RWPE2 (cell line): ENCODE measurements at regions not wholly inside any gene's neighbourhood (a gene's known extent, or its start where the extent isn't known, plus 50 kb on each side); places are given as distances from the start of the nearest gene placed in this dataset.

Source experiments
- ATAC-seq: fragments of 200-7000 bp; cut with Tn5 transposase; 3 replicates; pipeline ENCODE4 v1.9.1; 2021; ENCODE audit warnings: low read depth
- DNase-seq: peaks from one replicate; pipeline ENCODE4 v3.0.0-alpha.2; 2020; ENCODE audit warnings: low spot score
- H3K27ac ChIP-seq: fragments of 450-650 bp; 2 replicates; pipeline ENCODE4 v1.5.1; 2017; ENCODE audit warnings: mild to moderate bottlenecking; ENCODE audit not compliant: poor library complexity, severe bottlenecking
- H3K27me3 ChIP-seq: fragments of 250-450 bp; sonication (Bioruptor Pico); 2 replicates; pipeline ENCODE4 v1.5.1; 2021; ENCODE audit warnings: mild to moderate bottlenecking, moderate library complexity; ENCODE audit not compliant: insufficient read depth, poor library complexity, severe bottlenecking
- H3K36me3 ChIP-seq: fragments of 250-450 bp; sonication (Bioruptor Pico); 2 replicates; pipeline ENCODE4 v1.5.1; 2020; ENCODE audit warnings: low read depth, mild to moderate bottlenecking, moderate library complexity
- H3K4me1 ChIP-seq: fragments of 250-450 bp; sonication (Bioruptor Pico); 2 replicates; pipeline ENCODE4 v1.5.1; 2021; ENCODE audit warnings: mild to moderate bottlenecking, moderate library complexity; ENCODE audit not compliant: insufficient read depth, poor library complexity, severe bottlenecking
- H3K4me3 ChIP-seq: fragments of 250-450 bp; sonication (Bioruptor Pico); 2 replicates; pipeline ENCODE4 v1.5.1; 2021; ENCODE audit warnings: mild to moderate bottlenecking, moderate library complexity; ENCODE audit not compliant: severe bottlenecking
- H3K9me3 ChIP-seq: fragments of 250-450 bp; sonication (Bioruptor Pico); 2 replicates; pipeline ENCODE4 v1.5.1; 2021; ENCODE audit warnings: mild to moderate bottlenecking, moderate library complexity; ENCODE audit not compliant: severe bottlenecking
- CTCF ChIP-seq: fragments of 450-650 bp; IDR thresholded peaks from one replicate; pipeline ENCODE4 v1.5.1; 2017; ENCODE audit warnings: mild to moderate bottlenecking, moderate library complexity; ENCODE audit not compliant: poor library complexity, severe bottlenecking

- ATAC-seq (no peak), DNase-seq (no peak)
- Histone ChIP-seq H3K9me3 (no peaks in the 10 kb centered on the region), H3K27me3 (no peaks in the 10 kb centered on the region), H3K4me1 (no peaks in the 10 kb centered on the region), H3K36me3 (no peaks in the 10 kb centered on the region), H3K27ac (no peak overlapping the region), H3K4me3 (no peak overlapping the region)
- no peak for TF ChIP-seq CTCF
Observed at GRCh38 chr1:162937716-162938395, 76.9 kb upstream of the CCDC190 start.

- H3K27me3 ChIP-seq: no peaks in the 10 kb centered on the region
- no peaks in the 10 kb centered on the region for H3K4me1 ChIP-seq
- H3K36me3 ChIP-seq: no peaks in the 10 kb centered on the region
- no peak overlapping the region for H3K4me3 ChIP-seq
- TF ChIP-seq CTCF: no peak
- H3K27ac ChIP-seq: no peak overlapping the region
- DNase-seq (no peak), ATAC-seq (no peak)
- no peaks in the 10 kb centered on the region for H3K9me3 ChIP-seq
Observed at GRCh38 chr1:162930976-162931560, 70.1 kb upstream of the CCDC190 start.

GRCh38 chr1:162930532-162930931 is 69.6 kb upstream of the CCDC190 start:
- ATAC-seq: no peak

GRCh38 chr1:162929177-162929576 is 68.2 kb upstream of the CCDC190 start:
- DNase-seq: no peak
- TF ChIP-seq CTCF: no peak
- no peak for ATAC-seq

More at GRCh38 chr1:162930532-162930931, 69.6 kb upstream of the CCDC190 start:
- no peak overlapping the region for H3K4me3 ChIP-seq
- H3K4me1 ChIP-seq: no peaks in the 10 kb centered on the region
- no peaks in the 10 kb centered on the region for H3K36me3 ChIP-seq
- TF ChIP-seq CTCF: no peak
- no peak overlapping the region for H3K27ac ChIP-seq
- no peak for DNase-seq
- H3K27me3 ChIP-seq: no peaks in the 10 kb centered on the region
- H3K9me3 ChIP-seq: no peaks in the 10 kb centered on the region

GRCh38 chr1:162928141-162928540 is 67.2 kb upstream of the CCDC190 start:
- no peaks in the 10 kb centered on the region for H3K36me3 ChIP-seq
- DNase-seq (no peak), ATAC-seq (no peak)
- H3K9me3 ChIP-seq: peaks cover 2% of the 10 kb centered on the region
- H3K27me3 ChIP-seq: no peaks in the 10 kb centered on the region
- TF ChIP-seq CTCF: no peak
- H3K4me3 ChIP-seq: no peak overlapping the region
- H3K27ac ChIP-seq: no peak overlapping the region
- no peaks in the 10 kb centered on the region for H3K4me1 ChIP-seq

More at GRCh38 chr1:162929177-162929576, 68.2 kb upstream of the CCDC190 start:
- no peaks in the 10 kb centered on the region for H3K4me1 ChIP-seq
- H3K27me3 ChIP-seq: no peaks in the 10 kb centered on the region
- H3K9me3 ChIP-seq: no peaks in the 10 kb centered on the region
- no peak overlapping the region for H3K27ac ChIP-seq
- no peak overlapping the region for H3K4me3 ChIP-seq
- H3K36me3 ChIP-seq: no peaks in the 10 kb centered on the region
